MCF 10A (cell line): ENCODE measurements at regions not wholly inside any gene's neighbourhood (a gene's known extent, or its start where the extent isn't known, plus 50 kb on each side); places are given as distances from the start of the nearest gene placed in this dataset.

ENCODE experiments used
- BruUV-seq: library from RNA; stranded (reverse); fragments of 400-500 nt; replicated peaks from 2 replicates; lab custom pipeline; 2021; lab: Mats Ljungman, UMichigan
- CTCF ChIA-PET: fragments of 300-600 bp; sonication (Branson Sonifier 250); formaldehyde crosslinking; extraction: SDS; loops from one replicate; lab custom pipeline; 2021; ENCODE audit warnings: antibody characterized with exemption, inconsistent platforms; lab: Yijun Ruan, JAX
- POLR2A ChIA-PET: fragments of 300-600, 350-650 bp; sonication (Branson Sonifier 250); formaldehyde crosslinking; extraction: SDS; loops from one replicate; lab custom pipeline; 2020; ENCODE audit warnings: antibody characterized with exemption, inconsistent platforms; lab: Yijun Ruan, JAX
- DNase-seq: peaks from one replicate; pipeline ENCODE4 v3.0.0-alpha.2; 2018; ENCODE audit not compliant: unreplicated experiment
- H3K27ac Mint-ChIP-seq: one replicate; pipeline ENCODE4 v1.8.0; 2022; ENCODE audit warnings: mild to moderate bottlenecking, low read depth, mixed read lengths; ENCODE audit not compliant: unreplicated experiment
- H3K27me3 Mint-ChIP-seq: one replicate; pipeline ENCODE4 v1.8.0; 2022; ENCODE audit warnings: mixed read lengths; ENCODE audit not compliant: insufficient read depth, unreplicated experiment
- H3K36me3 Mint-ChIP-seq: one replicate; pipeline ENCODE4 v1.8.0; 2022; ENCODE audit warnings: mild to moderate bottlenecking, moderate library complexity, mixed read lengths; ENCODE audit not compliant: insufficient read depth, unreplicated experiment
- H3K4me1 Mint-ChIP-seq: one replicate; pipeline ENCODE4 v1.8.0; 2022; ENCODE audit warnings: mixed read lengths; ENCODE audit not compliant: insufficient read depth, unreplicated experiment
- H3K4me3 Mint-ChIP-seq: one replicate; pipeline ENCODE4 v1.8.0; 2022; ENCODE audit warnings: mild to moderate bottlenecking, moderate library complexity, mixed read lengths; ENCODE audit not compliant: unreplicated experiment
- H3K9me3 Mint-ChIP-seq: one replicate; pipeline ENCODE4 v1.8.0; 2022; ENCODE audit warnings: mixed read lengths; ENCODE audit not compliant: unreplicated experiment
- CTCF ChIP-seq: fragments of 200-600 bp; IDR thresholded peaks from one replicate; pipeline ENCODE4 v1.8.0; 2022; ENCODE audit warnings: antibody characterized with exemption, mild to moderate bottlenecking; ENCODE audit not compliant: unreplicated experiment
- intact Hi-C: fragments of 100-400 bp; cut with micrococcal nuclease; formaldehyde crosslinking; loops from 2 replicates; pipeline ENCODE4 v1.14.1; 2022

- Mint-ChIP-seq H3K27me3 (peaks cover 27% of the 10 kb centered on the region), H3K27ac (no peak overlapping the region), H3K9me3 (no peaks in the 10 kb centered on the region), H3K4me1 (no peaks in the 10 kb centered on the region), H3K4me3 (no peak overlapping the region), H3K36me3 (no peaks in the 10 kb centered on the region)
- intact Hi-C loops = no loop called here
- BruUV-seq = no TSS peak
- ChIA-PET CTCF (no interaction called here), POLR2A (no interaction called here)
- TF ChIP-seq CTCF = no peak
- DNase-seq = peak; percentile 52
These were observed 238.7 kb downstream of the SEC23IP start for GRCh38 chr10:120131183-120131582.

- BruUV-seq = no TSS peak
- intact Hi-C loops = no loop called here
- no peak for TF ChIP-seq CTCF
- H3K36me3 Mint-ChIP-seq = no peaks in the 10 kb centered on the region
- H3K27ac Mint-ChIP-seq = no peak overlapping the region
- POLR2A ChIA-PET = no interaction called here
- H3K4me3 Mint-ChIP-seq = no peak overlapping the region
- CTCF ChIA-PET = interaction anchor here (0.6 kb wide), 1 partner anchor 59 kb away, joined by 4 read pairs; no protein-coding TSS in a partner anchor
- H3K4me1 Mint-ChIP-seq = no peaks in the 10 kb centered on the region
- DNase-seq = no peak
- no peaks in the 10 kb centered on the region for H3K9me3 Mint-ChIP-seq
- H3K27me3 Mint-ChIP-seq = peaks cover 32% of the 10 kb centered on the region
These were observed 240.3 kb downstream of the SEC23IP start for GRCh38 chr10:120132811-120133210.

- Mint-ChIP-seq H3K4me1 (no peaks in the 10 kb centered on the region), H3K27ac (no peak overlapping the region), H3K4me3 (no peak overlapping the region), H3K27me3 (peaks cover 79% of the 10 kb centered on the region), H3K36me3 (no peaks in the 10 kb centered on the region), H3K9me3 (no peaks in the 10 kb centered on the region)
- intact Hi-C loops = no loop called here
- ChIA-PET POLR2A (no interaction called here), CTCF (no interaction called here)
- BruUV-seq = no TSS peak
- no peak for TF ChIP-seq CTCF
- no peak for DNase-seq
These were observed 246.2 kb downstream of the SEC23IP start for GRCh38 chr10:120138689-120139088.

- H3K36me3 Mint-ChIP-seq = peaks cover 5% of the 10 kb centered on the region
- peaks cover 42% of the 10 kb centered on the region for H3K27me3 Mint-ChIP-seq
- no TSS peak for BruUV-seq
- H3K9me3 Mint-ChIP-seq = no peaks in the 10 kb centered on the region
- H3K27ac Mint-ChIP-seq = no peak overlapping the region
- TF ChIP-seq CTCF = no peak
- no peak overlapping the region for H3K4me3 Mint-ChIP-seq
- H3K4me1 Mint-ChIP-seq = no peaks in the 10 kb centered on the region
- DNase-seq = no peak
- intact Hi-C loops = no loop called here
- CTCF ChIA-PET = interaction anchor here (1.0 kb wide), 1 partner anchor 75 kb away, joined by 3 read pairs; no protein-coding TSS in a partner anchor
- POLR2A ChIA-PET = no interaction called here
These were observed 252.6 kb downstream of the SEC23IP start for GRCh38 chr10:120145107-120145506.
